H1 (cell line): ENCODE measurements at regions not wholly inside any gene's neighbourhood (a gene's known extent, or its start where the extent isn't known, plus 50 kb on each side); places are given as distances from the start of the nearest gene placed in this dataset.

ENCODE experiments used
- CTCF ChIA-PET: fragments of 300-600 bp; sonication (Branson Sonifier 250); formaldehyde crosslinking; loops from one replicate; lab custom pipeline; 2021; ENCODE audit not compliant: partially characterized antibody; lab: Charles Lee
- POLR2A ChIA-PET: fragments of 300-600 bp; sonication (Branson Sonifier 250); formaldehyde crosslinking; loops from one replicate; lab custom pipeline; 2021; ENCODE audit warnings: inconsistent platforms; ENCODE audit not compliant: partially characterized antibody; lab: Charles Lee
- DNase-seq, 2 experiments: peaks; one replicate each; pipeline versions ENCODE4 v3.0.0 to v3.0.0-alpha.2; 2010 to 2022; ENCODE audit warnings: low spot score in 2 of 2, low read depth in 1 of 2, mixed read lengths in 1 of 2
- FAIRE-seq: peaks from 2 replicates; lab custom pipeline; 2011; peaks lifted over from hg19 to GRCh38; lab: Jason Lieb, UNC
- H2AFZ ChIP-seq: 2 replicates; pipeline ENCODE4 v1.8.1; 2012; ENCODE audit warnings: low read length, inconsistent platforms
- H2AK5ac ChIP-seq: 2 replicates; pipeline ENCODE4 v1.6.1; 2013; ENCODE audit warnings: low read depth, low read length
- H2BK120ac ChIP-seq: replicated peaks from 2 replicates; pipeline ENCODE3; 2013; ENCODE audit warnings: low read depth, low read length, inconsistent platforms
- H2BK12ac ChIP-seq: 2 replicates; pipeline ENCODE4 v1.6.1; 2013; ENCODE audit warnings: low read depth, low read length
- H2BK15ac ChIP-seq: 2 replicates; pipeline ENCODE4 v1.6.1; 2013; ENCODE audit warnings: low read length
- H2BK20ac ChIP-seq: 2 replicates; pipeline ENCODE4 v1.6.1; 2013; ENCODE audit warnings: low read length
- H2BK5ac ChIP-seq: 2 replicates; pipeline ENCODE4 v1.6.1; 2013; ENCODE audit warnings: low read depth, low read length
- H3K14ac ChIP-seq: 2 replicates; pipeline ENCODE4 v1.6.1; 2013; ENCODE audit warnings: inconsistent platforms; ENCODE audit not compliant: insufficient read length
- H3K18ac ChIP-seq: 2 replicates; pipeline ENCODE4 v1.6.1; 2013; ENCODE audit warnings: low read length; ENCODE audit errors: extremely low read depth
- H3K23ac ChIP-seq: 2 replicates; pipeline ENCODE4 v1.6.1; 2013; ENCODE audit warnings: inconsistent platforms; ENCODE audit not compliant: insufficient read length
- H3K23me2 ChIP-seq: 2 replicates; pipeline ENCODE4 v1.6.1; 2013; ENCODE audit warnings: low read depth, low read length
- H3K27ac ChIP-seq: 2 replicates; pipeline ENCODE4 v1.6.1; 2011; ENCODE audit warnings: low read depth, low read length, inconsistent platforms
- H3K27me3 ChIP-seq, 4 experiments: replicated peaks in 1 of 4; 1 replicate in 1 of 4; 2 replicates in 3 of 4; pipeline versions ENCODE4 v1.6.1 to v1.8.1; 2011 to 2013; ENCODE audit warnings: low read length in 3 of 4, mild to moderate bottlenecking in 3 of 4, inconsistent platforms in 2 of 4, mixed read lengths in 2 of 4, moderate library complexity in 1 of 4; ENCODE audit not compliant: control insufficient read depth in 3 of 4, insufficient read depth in 3 of 4; ENCODE audit errors: extremely low read depth in 1 of 4
- H3K36me3 ChIP-seq, 4 experiments: 2 replicates each; pipeline versions ENCODE4 v1.6.1 to v1.8.1; 2011 to 2013; ENCODE audit warnings: mild to moderate bottlenecking in 4 of 4, low read length in 3 of 4, moderate library complexity in 2 of 4, control low read depth in 1 of 4, inconsistent platforms in 1 of 4; ENCODE audit not compliant: insufficient read depth in 4 of 4, control insufficient read depth in 2 of 4
- H3K4ac ChIP-seq: replicated peaks from 2 replicates; pipeline ENCODE3; 2013; ENCODE audit warnings: low read length, low read depth, mixed read lengths, inconsistent platforms; ENCODE audit not compliant: insufficient read length
- H3K4me1 ChIP-seq, 4 experiments: replicated peaks in 1 of 4; 1 replicate in 1 of 4; 2 replicates in 3 of 4; pipeline versions ENCODE4 v1.6.1 to v1.8.1; 2011 to 2013; ENCODE audit warnings: low read length in 3 of 4, inconsistent platforms in 2 of 4, mixed read lengths in 1 of 4; ENCODE audit not compliant: insufficient read depth in 4 of 4, control insufficient read depth in 3 of 4
- H3K4me2 ChIP-seq, 2 experiments: 2 replicates each; pipeline versions ENCODE4 v1.6.1 to v1.8.1; 2011 to 2013; ENCODE audit warnings: low read depth in 2 of 2, low read length in 2 of 2, control low read depth in 1 of 2, inconsistent platforms in 1 of 2, mild to moderate bottlenecking in 1 of 2; ENCODE audit not compliant: insufficient read depth in 1 of 2
- H3K4me3 ChIP-seq, 4 experiments: fragments of 200-600, 300-600 bp in 1 of 4; sonication (generic), shearing (Covaris generic), sonication (Bioruptor Twin) in 1 of 4; 2 replicates each; pipeline versions ENCODE4 v1.5.1 to v1.8.1; 2011 to 2016; ENCODE audit warnings: low read length in 4 of 4, low read depth in 3 of 4, control low read depth in 2 of 4, inconsistent platforms in 2 of 4, mild to moderate bottlenecking in 2 of 4, mixed read lengths in 1 of 4, moderate library complexity in 1 of 4; ENCODE audit not compliant: insufficient read depth in 2 of 4; ENCODE audit errors: extremely low read depth in 1 of 4
- H3K56ac ChIP-seq: replicated peaks from 2 replicates; pipeline ENCODE3; 2013; ENCODE audit warnings: low read depth, mild to moderate bottlenecking, mixed read lengths, low read length, inconsistent platforms; ENCODE audit not compliant: insufficient read length
- H3K79me1 ChIP-seq: 2 replicates; pipeline ENCODE4 v1.6.1; 2013; ENCODE audit warnings: low read depth, low read length, control low read depth
- H3K79me2 ChIP-seq, 2 experiments: 2 replicates each; pipeline versions ENCODE4 v1.6.1 to v1.8.1; 2012 to 2013; ENCODE audit warnings: low read length in 2 of 2, mild to moderate bottlenecking in 2 of 2, inconsistent platforms in 1 of 2; ENCODE audit not compliant: insufficient read depth in 2 of 2, control insufficient read depth in 1 of 2
- H3K9ac ChIP-seq, 4 experiments: replicated peaks in 1 of 4; 1 replicate in 1 of 4; 2 replicates in 3 of 4; pipeline versions ENCODE4 v1.6.1 to v1.8.1; 2011 to 2013; ENCODE audit warnings: low read depth in 3 of 4, low read length in 3 of 4, control low read depth in 2 of 4, mild to moderate bottlenecking in 2 of 4, moderate library complexity in 2 of 4, inconsistent platforms in 1 of 4; ENCODE audit errors: extremely low read depth in 1 of 4
- H3K9me3 ChIP-seq, 2 experiments: 2 replicates each; pipeline versions ENCODE4 v1.6.1 to v1.8.1; 2012 to 2013; ENCODE audit warnings: mild to moderate bottlenecking in 2 of 2, moderate library complexity in 2 of 2, control low read depth in 1 of 2, inconsistent platforms in 1 of 2, low read depth in 1 of 2, low read length in 1 of 2, mixed read lengths in 1 of 2; ENCODE audit not compliant: insufficient read depth in 2 of 2
- H4K20me1 ChIP-seq, 2 experiments: replicated peaks in 1 of 2; 2 replicates each; pipeline versions ENCODE3 to v1.8.1; 2011 to 2013; ENCODE audit warnings: inconsistent platforms in 2 of 2, low read length in 2 of 2, mild to moderate bottlenecking in 1 of 2; ENCODE audit not compliant: insufficient read depth in 2 of 2, control insufficient read depth in 1 of 2
- H4K5ac ChIP-seq: 2 replicates; pipeline ENCODE4 v1.6.1; 2013; ENCODE audit warnings: low read length, low read depth, mixed read lengths, inconsistent platforms; ENCODE audit not compliant: insufficient read length
- H4K8ac ChIP-seq: 2 replicates; pipeline ENCODE4 v1.8.0; 2013; ENCODE audit warnings: mild to moderate bottlenecking, moderate library complexity, low read length, inconsistent platforms; ENCODE audit not compliant: insufficient read depth; ENCODE audit errors: extremely low read depth
- H4K91ac ChIP-seq: replicated peaks from 2 replicates; pipeline ENCODE3; 2013; ENCODE audit warnings: low read length, mixed read lengths, inconsistent platforms; ENCODE audit not compliant: insufficient read length
- HDAC6 ChIP-seq: IDR thresholded peaks from one replicate; pipeline ENCODE4 v1.7.1; 2012; ENCODE audit warnings: low read depth, mild to moderate bottlenecking, inconsistent platforms, low read length, moderate library complexity
- WGBS, 2 experiments: shearing (Covaris generic) in 1 of 2; methylation state at CpG; one replicate each; pipeline versions ENCODE4 v1.1.6 to v1.1.7; 2013 to 2015; ENCODE audit warnings: low lambda C conversion rate in 2 of 2, mixed read lengths in 2 of 2, inconsistent platforms in 1 of 2, low coverage in 1 of 2, missing lambda C conversion rate in 1 of 2; ENCODE audit not compliant: insufficient replicate concordance in 2 of 2, insufficient coverage in 1 of 2, insufficient read length in 1 of 2; ENCODE audit errors: extremely low coverage in 1 of 2, missing lambda C conversion rate in 1 of 2; 5-methylcytosine and 5-hydroxymethylcytosine counted together
- TF ChIP-seq, protein P1 (sequence below): IDR thresholded peaks from 2 replicates; pipeline ENCODE4 v1.6.1; 2012; ENCODE audit warnings: inconsistent platforms

DNA sequence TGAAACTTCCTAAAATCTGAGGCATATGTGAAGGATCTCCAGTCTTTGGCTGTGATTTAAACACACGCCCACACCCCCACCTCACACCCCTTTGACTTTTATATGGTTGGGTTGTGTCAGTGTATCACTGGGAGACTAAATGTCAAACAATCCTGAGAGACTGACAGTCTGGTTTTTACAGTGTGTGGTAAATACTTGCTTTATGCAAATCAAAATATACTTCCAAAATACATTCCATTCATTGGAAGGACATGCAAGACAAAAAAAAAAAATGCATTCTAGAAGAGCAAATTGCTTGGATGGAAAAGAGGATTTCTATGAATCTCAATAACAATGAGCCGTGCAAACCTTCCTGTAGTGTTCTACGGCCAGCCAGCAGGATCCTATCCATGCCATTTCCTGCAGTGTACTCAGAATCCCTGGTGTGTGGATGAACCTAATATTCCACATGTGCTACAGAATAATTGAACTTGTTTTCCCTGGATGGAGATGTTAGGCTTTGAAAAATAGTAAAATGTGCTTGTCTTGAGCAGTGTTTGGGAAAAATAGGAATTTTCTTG, 602.1 kb upstream of the GOT2 start:
- Histone ChIP-seq H3K79me2 (no peaks in the 10 kb centered on the region), H2BK120ac (no peak overlapping the region), H2BK20ac (no peak overlapping the region), H2AK5ac (no peak overlapping the region), H3K56ac (no peak overlapping the region), H3K23me2 (no peaks in the 10 kb centered on the region; the same call in 1 of the 2 replicates), H4K5ac (no peak overlapping the region), H3K4me3 (no peak overlapping the region), H2AFZ (no peak overlapping the region), H3K23ac (no peak overlapping the region), H3K18ac (no peak overlapping the region), H2BK12ac (no peak overlapping the region), H3K27me3 (peaks cover 38 to 65% (median 59%) of the 10 kb centered on the region in 4 experiments), H3K79me1 (no peaks in the 10 kb centered on the region)
- no peak for DNase-seq
- TF ChIP-seq, protein P1, sequence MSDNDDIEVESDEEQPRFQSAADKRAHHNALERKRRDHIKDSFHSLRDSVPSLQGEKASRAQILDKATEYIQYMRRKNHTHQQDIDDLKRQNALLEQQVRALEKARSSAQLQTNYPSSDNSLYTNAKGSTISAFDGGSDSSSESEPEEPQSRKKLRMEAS, result no peak
- TF ChIP-seq HDAC6, result no peak
- TF ChIP-seq, all 59 proteins: peak for 0
- no peak overlapping the region for H3K14ac ChIP-seq
- H4K8ac ChIP-seq, result no peak overlapping the region
- no peak overlapping the region for H3K4me2 ChIP-seq
- no peaks in the 10 kb centered on the region for H3K9me3 ChIP-seq
- WGBS, 2 experiments, result 67% methylated on average over 3 of the region's 3 CpGs; no CpG with 5 or more reads in 1 of the 2 experiments
- H3K9ac ChIP-seq, result no peak overlapping the region
- H3K36me3 ChIP-seq, result no peaks in the 10 kb centered on the region
- H3K4me1 ChIP-seq, result peaks cover 0 to 2% (median 0%) of the 10 kb centered on the region in 4 experiments; a peak in 1 of 7 replicates
- H3K27ac ChIP-seq, result no peak overlapping the region
- no peak overlapping the region for H2BK15ac ChIP-seq
- ChIA-PET POLR2A (no interaction called here), CTCF (interaction anchor here (0.6 kb wide), 1 partner anchor 76 kb away, joined by 3 read pairs; no protein-coding TSS in a partner anchor)
- no peak for FAIRE-seq
- no peak overlapping the region for H4K91ac ChIP-seq
- H4K20me1 ChIP-seq, result peaks cover 0 to 2% of the 10 kb centered on the region in 2 experiments
- no peak overlapping the region for H3K4ac ChIP-seq
- H2BK5ac ChIP-seq, result no peak overlapping the region
